Activated T-cell treated with anti-CD3 and anti-CD28 coated beads, Interleukin-2, amount 50 U/mL, for 24 hours (primary cell): ENCODE measurements at regions not wholly inside any gene's neighbourhood (a gene's known extent, or its start where the extent isn't known, plus 50 kb on each side); places are given as distances from the start of the nearest gene placed in this dataset.
A peak's percentile ranks its signal among the peaks of the same experiment; 100 is the strongest.

Experiments used
- DNase-seq: peaks from one replicate; pipeline ENCODE4 v3.0.0-alpha.2; 2020
- H3K27ac Mint-ChIP-seq: 2 replicates; pipeline ENCODE4 v1.8.0; 2020; ENCODE audit warnings: mild to moderate bottlenecking, mixed read lengths
- H3K27me3 Mint-ChIP-seq: 2 replicates; pipeline ENCODE4 v1.8.0; 2020; ENCODE audit warnings: mixed read lengths
- H3K36me3 Mint-ChIP-seq: 2 replicates; pipeline ENCODE4 v1.8.0; 2020; ENCODE audit warnings: low read depth, mixed read lengths
- H3K4me1 Mint-ChIP-seq: 2 replicates; pipeline ENCODE4 v1.8.0; 2020; ENCODE audit warnings: low read depth, mixed read lengths
- H3K4me3 Mint-ChIP-seq: 2 replicates; pipeline ENCODE4 v1.8.0; 2020; ENCODE audit warnings: mild to moderate bottlenecking, moderate library complexity, mixed read lengths
- H3K9me3 Mint-ChIP-seq: 2 replicates; pipeline ENCODE4 v1.8.0; 2020; ENCODE audit warnings: mixed read lengths

DNA sequence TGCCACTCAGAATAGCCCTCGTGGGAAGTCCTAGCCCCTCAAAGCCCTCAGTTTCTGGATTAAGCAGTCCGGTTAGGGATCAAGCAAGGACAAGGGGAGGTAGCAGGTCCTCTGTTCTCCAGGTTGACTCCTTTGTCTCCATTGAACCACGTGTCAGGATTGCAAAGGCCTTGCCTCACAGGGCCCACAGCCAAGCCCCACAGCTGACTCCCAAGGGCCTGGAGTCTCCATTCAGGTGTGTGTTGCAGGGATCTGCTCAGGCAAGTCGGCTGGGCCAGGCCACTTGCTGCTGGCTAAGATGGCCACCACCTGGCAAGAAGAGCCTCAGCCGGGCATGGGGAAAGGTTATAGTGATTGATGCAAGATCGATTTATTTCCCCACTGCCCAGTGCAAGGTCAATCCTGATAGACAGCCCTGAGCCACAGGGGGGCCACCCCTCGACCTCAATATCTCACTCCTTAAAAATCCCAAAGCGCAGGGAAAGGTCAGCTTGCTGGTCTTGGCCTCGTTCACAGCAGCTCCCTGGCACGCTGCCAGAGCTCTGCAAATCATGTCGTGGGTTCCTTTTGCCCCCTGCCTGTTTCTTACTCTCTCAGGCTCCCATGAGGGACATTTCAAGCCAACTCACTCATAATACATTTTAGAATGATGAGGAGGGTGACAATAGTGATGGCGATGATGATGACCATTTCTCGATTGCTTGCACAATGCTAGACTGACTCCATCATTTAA lies 75.9 kb downstream of the EDN3 start:
- H3K4me3 Mint-ChIP-seq, result no peak overlapping the region
- no peak for DNase-seq
- H3K9me3 Mint-ChIP-seq, result no peaks in the 10 kb centered on the region
- no peaks in the 10 kb centered on the region for H3K4me1 Mint-ChIP-seq
- H3K27me3 Mint-ChIP-seq, result peaks cover 10% of the 10 kb centered on the region
- no peaks in the 10 kb centered on the region for H3K36me3 Mint-ChIP-seq
- no peak overlapping the region for H3K27ac Mint-ChIP-seq

GRCh38 chr20:59376998-59377397 lies 76.6 kb downstream of the EDN3 start:
- H3K4me1 Mint-ChIP-seq, result no peaks in the 10 kb centered on the region
- H3K9me3 Mint-ChIP-seq, result no peaks in the 10 kb centered on the region
- no peaks in the 10 kb centered on the region for H3K36me3 Mint-ChIP-seq
- DNase-seq, result no peak
- peaks cover 10% of the 10 kb centered on the region for H3K27me3 Mint-ChIP-seq
- no peak overlapping the region for H3K4me3 Mint-ChIP-seq
- H3K27ac Mint-ChIP-seq, result no peak overlapping the region

DNA sequence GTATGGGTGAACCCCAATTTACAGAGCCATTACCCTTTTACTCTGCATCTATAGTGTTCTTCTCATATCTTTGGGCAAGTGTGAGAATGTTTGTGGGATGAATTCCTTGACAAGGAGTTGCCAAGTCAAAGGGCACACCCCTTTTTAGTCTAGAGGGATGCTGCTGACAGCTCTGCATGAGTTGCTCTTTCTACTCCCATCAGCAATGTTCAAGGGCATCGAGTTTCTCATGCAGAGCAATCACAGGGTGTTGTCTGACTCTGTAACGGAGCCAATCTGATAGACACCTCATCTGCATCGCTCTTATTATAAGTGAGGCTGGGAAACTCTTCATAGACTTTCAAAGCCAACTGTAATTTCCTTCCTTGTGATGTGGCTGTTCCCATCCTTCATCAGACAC lies 77.4 kb downstream of the EDN3 start:
- Mint-ChIP-seq H3K36me3 (no peaks in the 10 kb centered on the region), H3K9me3 (no peaks in the 10 kb centered on the region), H3K27me3 (peaks cover 7% of the 10 kb centered on the region), H3K27ac (no peak overlapping the region), H3K4me1 (no peaks in the 10 kb centered on the region), H3K4me3 (no peak overlapping the region)
- DNase-seq, result no peak

- no peaks in the 10 kb centered on the region for H3K9me3 Mint-ChIP-seq
- DNase-seq, result no peak
- peaks cover 4% of the 10 kb centered on the region for H3K27me3 Mint-ChIP-seq
- H3K36me3 Mint-ChIP-seq, result no peaks in the 10 kb centered on the region
- H3K4me1 Mint-ChIP-seq, result no peaks in the 10 kb centered on the region
- no peak overlapping the region for H3K4me3 Mint-ChIP-seq
- no peak overlapping the region for H3K27ac Mint-ChIP-seq
Observed at GRCh38 chr20:59378396-59378795, 78.0 kb downstream of the EDN3 start.

DNA sequence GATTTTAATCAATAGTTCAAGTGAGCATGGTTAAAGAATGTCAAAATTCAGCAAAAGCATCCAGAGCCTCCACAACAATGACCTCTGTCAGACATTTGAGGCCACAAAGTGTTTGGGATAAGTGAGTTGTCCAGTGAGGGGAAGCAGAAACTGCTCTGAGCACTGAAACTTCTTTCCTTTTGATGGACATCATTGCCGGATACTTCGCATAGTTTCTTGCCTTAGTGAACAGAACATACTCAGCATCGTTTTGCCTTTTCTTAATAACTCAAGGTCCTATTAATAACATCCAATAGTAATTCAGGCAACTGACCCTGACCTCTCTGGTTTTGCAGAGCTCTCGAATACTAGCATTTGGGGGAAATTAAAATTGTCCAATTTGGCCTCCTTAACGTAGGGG lies 78.6 kb downstream of the EDN3 start:
- Mint-ChIP-seq H3K4me1 (no peaks in the 10 kb centered on the region), H3K27ac (no peak overlapping the region), H3K4me3 (no peak overlapping the region), H3K27me3 (no peaks in the 10 kb centered on the region), H3K9me3 (no peaks in the 10 kb centered on the region), H3K36me3 (no peaks in the 10 kb centered on the region)
- no peak for DNase-seq

DNA sequence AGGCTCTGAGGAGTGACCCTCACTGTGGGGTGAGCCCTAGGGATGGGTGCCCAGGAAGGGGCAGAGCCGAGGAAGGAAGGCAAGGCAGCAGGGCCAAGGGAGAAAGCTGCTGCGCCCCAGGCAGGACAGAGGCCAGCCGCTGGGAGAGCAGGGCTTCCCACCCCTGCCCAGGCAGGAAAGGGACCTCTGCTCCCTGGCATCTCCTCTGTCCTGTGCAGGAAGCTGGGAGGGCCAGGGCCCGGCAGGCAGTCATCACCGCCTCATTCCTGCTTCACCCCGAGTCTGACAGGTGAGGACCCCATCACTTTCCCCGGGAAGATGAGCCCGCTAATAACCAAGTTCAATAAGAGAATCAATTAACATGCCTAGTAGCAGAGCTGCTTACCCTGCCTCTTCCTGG lies 81.3 kb downstream of the EDN3 start:
- Mint-ChIP-seq H3K27ac (no peak overlapping the region), H3K9me3 (no peaks in the 10 kb centered on the region), H3K36me3 (no peaks in the 10 kb centered on the region), H3K4me3 (no peak overlapping the region), H3K4me1 (peaks cover 9% of the 10 kb centered on the region), H3K27me3 (no peaks in the 10 kb centered on the region)
- DNase-seq, result no peak

DNA sequence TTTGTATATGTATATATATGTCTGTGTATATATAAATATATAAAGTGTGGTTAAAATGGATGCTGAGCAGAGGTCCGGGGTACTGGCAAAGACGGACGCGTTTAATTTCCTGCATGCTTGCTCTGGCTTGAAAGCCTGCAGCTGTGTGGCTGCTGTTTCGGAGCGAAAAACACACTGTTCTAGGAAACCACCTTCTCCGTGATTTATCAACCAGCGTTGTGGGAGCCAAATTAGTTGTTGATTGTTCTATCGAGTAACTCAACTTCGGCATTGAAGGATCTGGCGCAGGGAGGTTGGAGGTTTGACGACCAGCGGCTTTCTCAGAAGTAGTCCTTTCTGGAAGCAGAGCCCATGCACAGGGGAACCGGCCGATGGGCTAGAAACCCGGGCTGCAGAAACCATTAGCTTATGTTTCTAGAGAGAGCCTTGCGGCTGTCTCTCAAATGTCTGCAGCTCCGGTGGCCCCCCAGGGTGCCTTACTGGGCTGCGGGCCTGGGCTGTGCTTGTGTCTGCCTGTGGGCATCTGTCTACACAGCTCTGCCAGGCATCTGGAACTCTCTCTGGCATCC lies 81.8 kb downstream of the EDN3 start:
- H3K4me1 Mint-ChIP-seq, result peaks cover 9% of the 10 kb centered on the region
- no peak for DNase-seq
- H3K27me3 Mint-ChIP-seq, result no peaks in the 10 kb centered on the region
- H3K9me3 Mint-ChIP-seq, result no peaks in the 10 kb centered on the region
- H3K36me3 Mint-ChIP-seq, result no peaks in the 10 kb centered on the region
- H3K27ac Mint-ChIP-seq, result no peak overlapping the region
- no peak overlapping the region for H3K4me3 Mint-ChIP-seq

GRCh38 chr20:59382907-59383306 lies 82.5 kb downstream of the EDN3 start:
- Mint-ChIP-seq H3K27ac (no peak overlapping the region), H3K27me3 (no peaks in the 10 kb centered on the region), H3K36me3 (no peaks in the 10 kb centered on the region), H3K4me3 (no peak overlapping the region), H3K9me3 (no peaks in the 10 kb centered on the region), H3K4me1 (peaks cover 9% of the 10 kb centered on the region)
- no peak for DNase-seq

GRCh38 chr20:59385038-59385437 lies 84.6 kb downstream of the EDN3 start:
- peaks cover 9% of the 10 kb centered on the region for H3K4me1 Mint-ChIP-seq
- no peak overlapping the region for H3K4me3 Mint-ChIP-seq
- H3K9me3 Mint-ChIP-seq, result no peaks in the 10 kb centered on the region
- DNase-seq, result no peak
- no peak overlapping the region for H3K27ac Mint-ChIP-seq
- no peaks in the 10 kb centered on the region for H3K27me3 Mint-ChIP-seq
- H3K36me3 Mint-ChIP-seq, result no peaks in the 10 kb centered on the region

- no peaks in the 10 kb centered on the region for H3K9me3 Mint-ChIP-seq
- no peak overlapping the region for H3K4me3 Mint-ChIP-seq
- DNase-seq, result peak; percentile 35
- no peak overlapping the region for H3K27ac Mint-ChIP-seq
- H3K4me1 Mint-ChIP-seq, result peaks cover 9% of the 10 kb centered on the region
- H3K27me3 Mint-ChIP-seq, result no peaks in the 10 kb centered on the region
- H3K36me3 Mint-ChIP-seq, result no peaks in the 10 kb centered on the region
Observed at GRCh38 chr20:59385480-59385879, 85.1 kb downstream of the EDN3 start.

GRCh38 chr20:59386809-59387208 lies 86.4 kb downstream of the EDN3 start:
- H3K4me1 Mint-ChIP-seq, result peaks cover 9% of the 10 kb centered on the region
- no peaks in the 10 kb centered on the region for H3K27me3 Mint-ChIP-seq
- H3K9me3 Mint-ChIP-seq, result no peaks in the 10 kb centered on the region
- H3K27ac Mint-ChIP-seq, result no peak overlapping the region
- H3K4me3 Mint-ChIP-seq, result no peak overlapping the region
- DNase-seq, result no peak
- H3K36me3 Mint-ChIP-seq, result no peaks in the 10 kb centered on the region

GRCh38 chr20:59387891-59388290 lies 87.5 kb downstream of the EDN3 start:
- Mint-ChIP-seq H3K4me1 (peaks cover 9% of the 10 kb centered on the region), H3K27me3 (no peaks in the 10 kb centered on the region), H3K27ac (no peak overlapping the region), H3K9me3 (no peaks in the 10 kb centered on the region), H3K4me3 (no peak overlapping the region), H3K36me3 (no peaks in the 10 kb centered on the region)
- DNase-seq, result no peak

DNA sequence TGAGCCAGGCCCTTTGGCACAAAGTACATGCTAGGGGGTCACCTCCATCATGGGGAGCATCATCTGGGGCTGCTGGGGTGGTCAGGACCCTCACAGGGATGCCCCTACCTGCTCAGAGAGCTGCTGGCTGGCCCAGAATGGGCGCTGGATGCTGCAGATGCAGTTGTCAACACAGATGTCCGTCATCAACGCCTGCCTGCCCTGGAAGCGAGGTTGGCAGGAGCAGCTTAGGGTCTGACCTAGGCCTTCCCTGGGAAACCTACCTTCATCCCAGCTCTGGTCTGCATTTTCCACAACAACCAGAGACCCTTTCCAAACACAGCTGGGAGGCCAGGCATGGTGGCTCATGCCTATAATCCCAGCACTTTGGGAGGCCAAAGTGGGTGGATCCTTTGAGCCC lies 88.0 kb downstream of the EDN3 start:
- H3K27ac Mint-ChIP-seq, result no peak overlapping the region
- H3K36me3 Mint-ChIP-seq, result no peaks in the 10 kb centered on the region
- no peak for DNase-seq
- no peaks in the 10 kb centered on the region for H3K9me3 Mint-ChIP-seq
- H3K27me3 Mint-ChIP-seq, result no peaks in the 10 kb centered on the region
- H3K4me3 Mint-ChIP-seq, result no peak overlapping the region
- peaks cover 9% of the 10 kb centered on the region for H3K4me1 Mint-ChIP-seq

- Mint-ChIP-seq H3K4me1 (peaks cover 6% of the 10 kb centered on the region), H3K36me3 (no peaks in the 10 kb centered on the region), H3K4me3 (no peak overlapping the region), H3K27ac (no peak overlapping the region), H3K9me3 (no peaks in the 10 kb centered on the region), H3K27me3 (peaks cover 4% of the 10 kb centered on the region)
- DNase-seq, result no peak
Observed at GRCh38 chr20:59390437-59390836, 90.0 kb downstream of the EDN3 start.

GRCh38 chr20:59391975-59392374 lies 91.6 kb downstream of the EDN3 start:
- peaks cover 4% of the 10 kb centered on the region for H3K27me3 Mint-ChIP-seq
- no peaks in the 10 kb centered on the region for H3K36me3 Mint-ChIP-seq
- H3K27ac Mint-ChIP-seq, result no peak overlapping the region
- no peak for DNase-seq
- H3K4me1 Mint-ChIP-seq, result no peaks in the 10 kb centered on the region
- no peak overlapping the region for H3K4me3 Mint-ChIP-seq
- H3K9me3 Mint-ChIP-seq, result no peaks in the 10 kb centered on the region

- no peaks in the 10 kb centered on the region for H3K9me3 Mint-ChIP-seq
- peaks cover 4% of the 10 kb centered on the region for H3K27me3 Mint-ChIP-seq
- no peak overlapping the region for H3K4me3 Mint-ChIP-seq
- H3K27ac Mint-ChIP-seq, result no peak overlapping the region
- no peak for DNase-seq
- no peaks in the 10 kb centered on the region for H3K4me1 Mint-ChIP-seq
- H3K36me3 Mint-ChIP-seq, result no peaks in the 10 kb centered on the region
Observed at GRCh38 chr20:59392736-59393135, 92.3 kb downstream of the EDN3 start.
